ENCODE measurements at regions not wholly inside any gene's neighbourhood (a gene's known extent, or its start where the extent isn't known, plus 50 kb on each side); places are given as distances from the start of the nearest gene placed in this dataset.
"Not testable (repeated sequence)": the region's sequence is repeated elsewhere in the genome, so short reads cannot be mapped to it uniquely, and the experiment has no call there.

- DNase-seq: not testable (repeated sequence)
These were observed 411.3 kb upstream of the SLC35B3 start for GRCh38 chr6:8846680-8847079.

- DNase-seq: no peak
These were observed 410.3 kb upstream of the SLC35B3 start for GRCh38 chr6:8845690-8846089.

- no peak for DNase-seq
These were observed 409.6 kb upstream of the SLC35B3 start for GRCh38 chr6:8844968-8845367.

GRCh38 chr6:8839626-8840025 is 404.3 kb upstream of the SLC35B3 start:
- no peak for DNase-seq

- no peak for DNase-seq
These were observed 402.0 kb upstream of the SLC35B3 start for GRCh38 chr6:8837343-8837742.

- DNase-seq: not testable (repeated sequence)
These were observed 397.4 kb upstream of the SLC35B3 start for GRCh38 chr6:8832695-8833094.

GRCh38 chr6:8831366-8832152 is 396.2 kb upstream of the SLC35B3 start:
- no peak for DNase-seq

GRCh38 chr6:8830794-8831193 is 395.4 kb upstream of the SLC35B3 start:
- DNase-seq: no peak

- no peak for DNase-seq
These were observed 394.5 kb upstream of the SLC35B3 start for GRCh38 chr6:8829796-8830195.

GRCh38 chr6:8829296-8829695 is 394.0 kb upstream of the SLC35B3 start:
- no peak for DNase-seq

GRCh38 chr6:8828376-8828775 is 393.0 kb upstream of the SLC35B3 start:
- DNase-seq: no peak

GRCh38 chr6:8825726-8826125 is 390.4 kb upstream of the SLC35B3 start:
- no peak for DNase-seq

GRCh38 chr6:8821981-8822381 is 386.6 kb upstream of the SLC35B3 start:
- DNase-seq: no peak

- DNase-seq: no peak
These were observed 385.0 kb upstream of the SLC35B3 start for GRCh38 chr6:8820313-8820712.

- DNase-seq: no peak
These were observed 384.1 kb upstream of the SLC35B3 start for GRCh38 chr6:8819446-8819845.

GRCh38 chr6:8814440-8815000 is 379.2 kb upstream of the SLC35B3 start:
- DNase-seq: no peak

- no peak for DNase-seq
These were observed 375.0 kb upstream of the SLC35B3 start for GRCh38 chr6:8810325-8810724.

GRCh38 chr6:8809662-8810061 is 374.3 kb upstream of the SLC35B3 start:
- DNase-seq: no peak

- DNase-seq: no peak
These were observed 367.9 kb upstream of the SLC35B3 start for GRCh38 chr6:8803181-8803760.

GRCh38 chr6:8802397-8802796 is 367.1 kb upstream of the SLC35B3 start:
- DNase-seq: not testable (repeated sequence)

GRCh38 chr6:8794420-8794819 is 359.1 kb upstream of the SLC35B3 start:
- DNase-seq: no peak

- DNase-seq: no peak
These were observed 354.5 kb upstream of the SLC35B3 start for GRCh38 chr6:8789878-8790277.

- no peak for DNase-seq
These were observed 349.9 kb upstream of the SLC35B3 start for GRCh38 chr6:8785223-8785622.

GRCh38 chr6:8783191-8783590 is 347.8 kb upstream of the SLC35B3 start:
- no peak for DNase-seq
